ENCODE measurements at regions not wholly inside any gene's neighbourhood (a gene's known extent, or its start where the extent isn't known, plus 50 kb on each side); places are given as distances from the start of the nearest gene placed in this dataset.

DNA sequence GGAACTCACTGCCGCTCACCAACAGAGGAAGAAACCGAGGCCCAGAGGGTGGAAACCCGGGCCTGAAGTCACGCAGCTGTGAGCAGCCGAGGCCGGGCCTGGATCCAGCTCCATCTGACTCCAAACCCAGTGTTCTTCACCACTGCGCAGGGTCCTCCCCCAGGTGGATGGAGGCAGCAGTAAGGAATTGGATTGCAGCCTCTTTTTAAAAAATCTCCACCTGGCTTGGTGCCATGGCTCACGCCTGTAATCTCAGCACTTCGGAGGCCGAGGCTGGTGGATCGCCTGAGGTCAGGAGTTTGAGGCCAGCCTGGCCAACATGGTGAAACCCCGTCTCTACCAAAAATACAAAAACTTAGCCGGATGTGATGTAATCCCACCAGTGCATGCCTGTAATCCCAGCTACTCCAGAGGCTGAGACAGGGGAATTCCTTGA, 177.2 kb downstream of the FOXL1 start:
- 47% methylated on average over 13 of the region's 13 CpGs for WGBS (ENCODE audit: insufficient coverage, insufficient replicate concordance, low lambda C conversion rate, missing lambda C conversion rate)
- ATAC-seq (no peak), FAIRE-seq (no peak), DNase-seq (ENCODE audit: low read depth, low spot score) (no peak)
- Histone ChIP-seq H3K36me3 (ENCODE audit: control insufficient read depth in 2 of 2, insufficient read depth in 2 of 2, low read length in 1 of 2) (no peaks in the 10 kb centered on the region), H3K9me3 (replicated peaks; ENCODE audit: control insufficient read depth, insufficient read depth, low read length) (no peaks in the 10 kb centered on the region), H4K20me1 (ENCODE audit: control insufficient read depth, insufficient read depth) (no peaks in the 10 kb centered on the region), H3K4me1 (ENCODE audit: control insufficient read depth, insufficient read depth, low read length) (no peaks in the 10 kb centered on the region), H3K4me3 (no peak overlapping the region), H3K27me3 (replicated peaks in 1 of 2; ENCODE audit: control insufficient read depth in 2 of 2, insufficient read depth in 2 of 2, low read length in 1 of 2) (0 out of 4 replicates have a peak, but pooled peaks cover 0 to 2% of the 10 kb centered on the region in 2 experiments), H3K9ac (ENCODE audit: control insufficient read depth, insufficient read depth, low read length) (no peak overlapping the region), H2AFZ (ENCODE audit: control insufficient read depth, low read depth, low read length) (no peak overlapping the region), H3K4me2 (ENCODE audit: control insufficient read depth, insufficient read depth) (no peak overlapping the region), H3K79me2 (ENCODE audit: control insufficient read depth, insufficient read depth, low read length) (no peaks in the 10 kb centered on the region), H3K27ac (ENCODE audit: control insufficient read depth, insufficient read depth) (no peak overlapping the region)
- BruUV-seq (replicated peaks), result no TSS peak
- ChIA-PET POLR2A (no interaction called here), CTCF (interaction anchor here (1.4 kb wide), 1 partner anchor 19 kb away, joined by 3 read pairs; no protein-coding TSS in a partner anchor), SMC1A (ENCODE audit: uncharacterized antibody, unreplicated experiment) (interaction anchor here (0.9 to 1.8 kb wide), 3 partner anchors 9 to 91 kb away, joined by 3 to 5 read pairs (median 3); no protein-coding TSS in a partner anchor), RAD21 (ENCODE audit: unreplicated experiment) (no interaction called here)
- intact Hi-C loops (cut with micrococcal nuclease; ENCODE audit: unreplicated experiment), result no loop called here
- TF ChIP-seq DPF2 (IDR thresholded peaks at IDR 0.05) (no peak), RELA (IDR thresholded peaks at IDR 0.05; ENCODE audit: borderline replicate concordance, partially characterized antibody) (no peak), NR2C1 (IDR thresholded peaks at IDR 0.05) (no peak), BCL11A (IDR thresholded peaks at IDR 0.05; ENCODE audit: low read depth, low read length) (no peak), IKZF2 (IDR thresholded peaks at IDR 0.05) (no peak), SMAD1 (IDR thresholded peaks at IDR 0.05; ENCODE audit: low read depth, partially characterized antibody) (no peak), BMI1 (IDR thresholded peaks at IDR 0.05; ENCODE audit: borderline replicate concordance) (no peak), POLR2A (IDR thresholded peaks at IDR 0.05; ENCODE audit: low read depth, low read length) (no peak), SUPT20H (IDR thresholded peaks at IDR 0.05; ENCODE audit: borderline replicate concordance, control insufficient read depth, low read depth, low read length) (no peak), GATAD2B (conservative IDR thresholded peaks at IDR 0.05; ENCODE audit: low read depth) (no peak), MXI1 (IDR thresholded peaks at IDR 0.05; ENCODE audit: low read depth, low read length) (no peak)
- TF ChIP-seq, protein P1, sequence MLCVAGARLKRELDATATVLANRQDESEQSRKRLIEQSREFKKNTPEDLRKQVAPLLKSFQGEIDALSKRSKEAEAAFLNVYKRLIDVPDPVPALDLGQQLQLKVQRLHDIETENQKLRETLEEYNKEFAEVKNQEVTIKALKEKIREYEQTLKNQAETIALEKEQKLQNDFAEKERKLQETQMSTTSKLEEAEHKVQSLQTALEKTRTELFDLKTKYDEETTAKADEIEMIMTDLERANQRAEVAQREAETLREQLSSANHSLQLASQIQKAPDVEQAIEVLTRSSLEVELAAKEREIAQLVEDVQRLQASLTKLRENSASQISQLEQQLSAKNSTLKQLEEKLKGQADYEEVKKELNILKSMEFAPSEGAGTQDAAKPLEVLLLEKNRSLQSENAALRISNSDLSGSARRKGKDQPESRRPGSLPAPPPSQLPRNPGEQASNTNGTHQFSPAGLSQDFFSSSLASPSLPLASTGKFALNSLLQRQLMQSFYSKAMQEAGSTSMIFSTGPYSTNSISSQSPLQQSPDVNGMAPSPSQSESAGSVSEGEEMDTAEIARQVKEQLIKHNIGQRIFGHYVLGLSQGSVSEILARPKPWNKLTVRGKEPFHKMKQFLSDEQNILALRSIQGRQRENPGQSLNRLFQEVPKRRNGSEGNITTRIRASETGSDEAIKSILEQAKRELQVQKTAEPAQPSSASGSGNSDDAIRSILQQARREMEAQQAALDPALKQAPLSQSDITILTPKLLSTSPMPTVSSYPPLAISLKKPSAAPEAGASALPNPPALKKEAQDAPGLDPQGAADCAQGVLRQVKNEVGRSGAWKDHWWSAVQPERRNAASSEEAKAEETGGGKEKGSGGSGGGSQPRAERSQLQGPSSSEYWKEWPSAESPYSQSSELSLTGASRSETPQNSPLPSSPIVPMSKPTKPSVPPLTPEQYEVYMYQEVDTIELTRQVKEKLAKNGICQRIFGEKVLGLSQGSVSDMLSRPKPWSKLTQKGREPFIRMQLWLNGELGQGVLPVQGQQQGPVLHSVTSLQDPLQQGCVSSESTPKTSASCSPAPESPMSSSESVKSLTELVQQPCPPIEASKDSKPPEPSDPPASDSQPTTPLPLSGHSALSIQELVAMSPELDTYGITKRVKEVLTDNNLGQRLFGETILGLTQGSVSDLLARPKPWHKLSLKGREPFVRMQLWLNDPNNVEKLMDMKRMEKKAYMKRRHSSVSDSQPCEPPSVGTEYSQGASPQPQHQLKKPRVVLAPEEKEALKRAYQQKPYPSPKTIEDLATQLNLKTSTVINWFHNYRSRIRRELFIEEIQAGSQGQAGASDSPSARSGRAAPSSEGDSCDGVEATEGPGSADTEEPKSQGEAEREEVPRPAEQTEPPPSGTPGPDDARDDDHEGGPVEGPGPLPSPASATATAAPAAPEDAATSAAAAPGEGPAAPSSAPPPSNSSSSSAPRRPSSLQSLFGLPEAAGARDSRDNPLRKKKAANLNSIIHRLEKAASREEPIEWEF (IDR thresholded peaks at IDR 0.05; ENCODE audit: insufficient replicate concordance, low read depth, low read length), result no peak
- TF ChIP-seq, protein P2, sequence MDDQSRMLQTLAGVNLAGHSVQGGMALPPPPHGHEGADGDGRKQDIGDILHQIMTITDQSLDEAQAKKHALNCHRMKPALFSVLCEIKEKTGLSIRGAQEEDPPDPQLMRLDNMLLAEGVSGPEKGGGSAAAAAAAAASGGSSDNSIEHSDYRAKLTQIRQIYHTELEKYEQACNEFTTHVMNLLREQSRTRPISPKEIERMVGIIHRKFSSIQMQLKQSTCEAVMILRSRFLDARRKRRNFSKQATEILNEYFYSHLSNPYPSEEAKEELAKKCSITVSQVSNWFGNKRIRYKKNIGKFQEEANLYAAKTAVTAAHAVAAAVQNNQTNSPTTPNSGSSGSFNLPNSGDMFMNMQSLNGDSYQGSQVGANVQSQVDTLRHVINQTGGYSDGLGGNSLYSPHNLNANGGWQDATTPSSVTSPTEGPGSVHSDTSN (IDR thresholded peaks at IDR 0.05; ENCODE audit: insufficient replicate concordance, low read depth, low read length), result no peak
- TF ChIP-seq, protein P3, sequence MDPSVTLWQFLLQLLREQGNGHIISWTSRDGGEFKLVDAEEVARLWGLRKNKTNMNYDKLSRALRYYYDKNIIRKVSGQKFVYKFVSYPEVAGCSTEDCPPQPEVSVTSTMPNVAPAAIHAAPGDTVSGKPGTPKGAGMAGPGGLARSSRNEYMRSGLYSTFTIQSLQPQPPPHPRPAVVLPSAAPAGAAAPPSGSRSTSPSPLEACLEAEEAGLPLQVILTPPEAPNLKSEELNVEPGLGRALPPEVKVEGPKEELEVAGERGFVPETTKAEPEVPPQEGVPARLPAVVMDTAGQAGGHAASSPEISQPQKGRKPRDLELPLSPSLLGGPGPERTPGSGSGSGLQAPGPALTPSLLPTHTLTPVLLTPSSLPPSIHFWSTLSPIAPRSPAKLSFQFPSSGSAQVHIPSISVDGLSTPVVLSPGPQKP (IDR thresholded peaks at IDR 0.05; ENCODE audit: low read depth, low read length), result no peak
- in situ Hi-C loops (cut with MboI), result no loop called here
